ENCODE measurements at regions not wholly inside any gene's neighbourhood (a gene's known extent, or its start where the extent isn't known, plus 50 kb on each side); places are given as distances from the start of the nearest gene placed in this dataset.

DNA sequence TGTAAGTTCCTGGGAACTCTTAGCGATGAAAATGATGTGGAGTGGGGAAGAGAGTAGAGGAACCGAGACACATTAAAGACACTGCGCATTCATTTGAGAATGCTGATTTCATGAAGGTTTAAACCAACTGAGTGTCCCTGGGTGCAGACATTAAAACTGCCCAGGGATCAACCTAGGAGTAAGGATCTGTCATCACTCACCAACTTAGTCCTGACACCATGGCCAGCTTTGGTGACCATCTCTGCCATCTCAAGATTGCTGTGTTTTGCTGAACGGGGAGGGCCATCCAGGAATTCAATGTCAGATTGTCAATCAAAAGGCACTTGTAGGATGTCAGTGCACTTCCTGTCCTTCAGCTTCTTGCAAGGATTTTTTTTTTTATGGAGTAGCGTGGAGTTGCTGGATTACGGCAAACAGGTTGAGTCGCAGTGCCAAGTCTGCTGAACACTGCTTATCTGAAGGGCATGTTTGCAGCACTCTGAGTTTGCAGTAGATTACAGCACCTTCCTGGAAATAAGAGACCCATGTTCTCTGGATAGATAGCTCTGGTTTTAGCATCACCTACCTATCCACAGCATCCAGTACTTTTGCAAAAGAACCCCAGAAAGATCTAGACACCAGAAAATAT is 258.1 kb upstream of the IRX3 start:
- TF ChIP-seq, protein P1, sequence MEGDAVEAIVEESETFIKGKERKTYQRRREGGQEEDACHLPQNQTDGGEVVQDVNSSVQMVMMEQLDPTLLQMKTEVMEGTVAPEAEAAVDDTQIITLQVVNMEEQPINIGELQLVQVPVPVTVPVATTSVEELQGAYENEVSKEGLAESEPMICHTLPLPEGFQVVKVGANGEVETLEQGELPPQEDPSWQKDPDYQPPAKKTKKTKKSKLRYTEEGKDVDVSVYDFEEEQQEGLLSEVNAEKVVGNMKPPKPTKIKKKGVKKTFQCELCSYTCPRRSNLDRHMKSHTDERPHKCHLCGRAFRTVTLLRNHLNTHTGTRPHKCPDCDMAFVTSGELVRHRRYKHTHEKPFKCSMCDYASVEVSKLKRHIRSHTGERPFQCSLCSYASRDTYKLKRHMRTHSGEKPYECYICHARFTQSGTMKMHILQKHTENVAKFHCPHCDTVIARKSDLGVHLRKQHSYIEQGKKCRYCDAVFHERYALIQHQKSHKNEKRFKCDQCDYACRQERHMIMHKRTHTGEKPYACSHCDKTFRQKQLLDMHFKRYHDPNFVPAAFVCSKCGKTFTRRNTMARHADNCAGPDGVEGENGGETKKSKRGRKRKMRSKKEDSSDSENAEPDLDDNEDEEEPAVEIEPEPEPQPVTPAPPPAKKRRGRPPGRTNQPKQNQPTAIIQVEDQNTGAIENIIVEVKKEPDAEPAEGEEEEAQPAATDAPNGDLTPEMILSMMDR (IDR thresholded peaks at IDR 0.05; ENCODE audit: low read depth, low read length), result no peak
- TF ChIP-seq POLR2A (IDR thresholded peaks at IDR 0.05; ENCODE audit: extremely low read depth, insufficient read length), result no peak
